ENCODE measurements at regions not wholly inside any gene's neighbourhood (a gene's known extent, or its start where the extent isn't known, plus 50 kb on each side); places are given as distances from the start of the nearest gene placed in this dataset.

GRCh38 chr3:23650371-23651140 is 155.2 kb upstream of the UBE2E1 start:
- TF ChIP-seq POLR2AphosphoS5 (IDR thresholded peaks at IDR 0.05; ENCODE audit: low read depth, low read length), result no peak
- TF ChIP-seq TAF1 (IDR thresholded peaks at IDR 0.05; ENCODE audit: borderline replicate concordance, insufficient read depth, low read length), result no peak
- no peak for TF ChIP-seq REST (IDR thresholded peaks at IDR 0.05; ENCODE audit: insufficient read depth in 1 of 2, low read depth in 2 of 2, low read length in 2 of 2)
- TF ChIP-seq FOXP2 (optimal IDR thresholded peaks at IDR 0.05; ENCODE audit: borderline replicate concordance, extremely low read depth, extremely low read length, insufficient read depth), result no peak
- no peak for TF ChIP-seq SIN3A (IDR thresholded peaks at IDR 0.05; ENCODE audit: borderline replicate concordance, insufficient read depth, low read length)

GRCh38 chr3:23653647-23654525 is 151.9 kb upstream of the UBE2E1 start:
- TF ChIP-seq FOXP2 (optimal IDR thresholded peaks at IDR 0.05; ENCODE audit: borderline replicate concordance, extremely low read depth, extremely low read length, insufficient read depth), result no peak
- TF ChIP-seq REST (IDR thresholded peaks at IDR 0.05; ENCODE audit: insufficient read depth in 1 of 2, low read depth in 2 of 2, low read length in 2 of 2), result no peak
- no peak for TF ChIP-seq SIN3A (IDR thresholded peaks at IDR 0.05; ENCODE audit: borderline replicate concordance, insufficient read depth, low read length)
- TF ChIP-seq TAF1 (IDR thresholded peaks at IDR 0.05; ENCODE audit: borderline replicate concordance, insufficient read depth, low read length), result no peak
- TF ChIP-seq POLR2AphosphoS5 (IDR thresholded peaks at IDR 0.05; ENCODE audit: low read depth, low read length), result no peak

- TF ChIP-seq POLR2AphosphoS5 (IDR thresholded peaks at IDR 0.05; ENCODE audit: low read depth, low read length) (no peak), SIN3A (IDR thresholded peaks at IDR 0.05; ENCODE audit: borderline replicate concordance, insufficient read depth, low read length) (no peak), FOXP2 (optimal IDR thresholded peaks at IDR 0.05; ENCODE audit: borderline replicate concordance, extremely low read depth, extremely low read length, insufficient read depth) (no peak), TAF1 (IDR thresholded peaks at IDR 0.05; ENCODE audit: borderline replicate concordance, insufficient read depth, low read length) (no peak), REST (IDR thresholded peaks at IDR 0.05; ENCODE audit: insufficient read depth in 1 of 2, low read depth in 2 of 2, low read length in 2 of 2) (no peak)
These were observed 151.2 kb upstream of the UBE2E1 start for GRCh38 chr3:23654571-23654970.

GRCh38 chr3:23655749-23656148 is 150.0 kb upstream of the UBE2E1 start:
- TF ChIP-seq SIN3A (IDR thresholded peaks at IDR 0.05; ENCODE audit: borderline replicate concordance, insufficient read depth, low read length) (no peak), TAF1 (IDR thresholded peaks at IDR 0.05; ENCODE audit: borderline replicate concordance, insufficient read depth, low read length) (no peak), POLR2AphosphoS5 (IDR thresholded peaks at IDR 0.05; ENCODE audit: low read depth, low read length) (no peak), FOXP2 (optimal IDR thresholded peaks at IDR 0.05; ENCODE audit: borderline replicate concordance, extremely low read depth, extremely low read length, insufficient read depth) (no peak), REST (IDR thresholded peaks at IDR 0.05; ENCODE audit: insufficient read depth in 1 of 2, low read depth in 2 of 2, low read length in 2 of 2) (no peak)

Measured in PFSK-1 (cell line).